Heart right ventricle (tissue), 16 donors: ENCODE measurements at regions not wholly inside any gene's neighbourhood (a gene's known extent, or its start where the extent isn't known, plus 50 kb on each side); places are given as distances from the start of the nearest gene placed in this dataset.

ENCODE experiments used
- ATAC-seq, 8 donors: fragments of 200-7000 bp; cut with Tn5 transposase; one replicate each; pipeline ENCODE4 v1.9.1; 2020; ENCODE audit warnings: mild to moderate bottlenecking in 8 of 8, moderate library complexity in 8 of 8, moderate number of reproducible peaks in 1 of 8
- DNase-seq, 2 donors: peaks; one replicate each; pipeline ENCODE4 v3.0.0-alpha.2; 2020
- H3K27ac ChIP-seq, 10 donors: fragments of 200-600 bp; sonication (generic) in 2 of 10; one replicate each; pipeline versions ENCODE4 v1.5.0 to v1.8.0; 2020 to 2022; ENCODE audit warnings: mild to moderate bottlenecking in 3 of 10
- H3K27me3 ChIP-seq, 7 donors: fragments of 200-600 bp; one replicate each; pipeline ENCODE4 v1.8.0; 2021 to 2022; ENCODE audit warnings: mild to moderate bottlenecking in 2 of 7
- H3K36me3 ChIP-seq, 9 donors: fragments of 200-600 bp; sonication (generic) in 1 of 9; one replicate each; pipeline versions ENCODE4 v1.5.0 to v1.8.0; 2020 to 2022; ENCODE audit warnings: mild to moderate bottlenecking in 2 of 9
- H3K4me1 ChIP-seq, 9 donors: fragments of 200-600 bp; sonication (generic) in 1 of 9; one replicate each; pipeline versions ENCODE4 v1.5.0 to v1.8.0; 2020 to 2022; ENCODE audit warnings: mild to moderate bottlenecking in 4 of 9
- H3K4me3 ChIP-seq, 10 donors: fragments of 200-600 bp; sonication (generic) in 2 of 10; one replicate each; pipeline versions ENCODE4 v1.5.0 to v1.8.0; 2020 to 2022; ENCODE audit warnings: mild to moderate bottlenecking in 7 of 10, moderate library complexity in 2 of 10
- H3K9me3 ChIP-seq, 11 donors: fragments of 200-600 bp in 10 of 11; sonication (generic) in 2 of 11; one replicate each; pipeline versions ENCODE4 v1.5.0 to v1.8.0; 2013 to 2022; ENCODE audit warnings: mild to moderate bottlenecking in 2 of 11, control low read depth in 1 of 11, moderate library complexity in 1 of 11
- CTCF ChIP-seq, 9 donors: fragments of 200-600 bp; sonication (generic) in 2 of 9; IDR thresholded peaks; one replicate each; pipeline versions ENCODE4 v1.5.0 to v1.8.0; 2021 to 2022; ENCODE audit warnings: antibody characterized with exemption in 9 of 9, mild to moderate bottlenecking in 5 of 9, moderate library complexity in 1 of 9
- WGBS, 2 donors: extraction: QIAGEN DNeasy Blood & Tissue Kit; methylation state at CpG; one replicate each; pipeline ENCODE4 v1.1.7; 2013; ENCODE audit warnings: inconsistent platforms in 1 of 2; 5-methylcytosine and 5-hydroxymethylcytosine counted together
- intact Hi-C, 10 donors: fragments of 100-400 bp; cut with DNase I; formaldehyde crosslinking; loops; one replicate each; pipeline versions ENCODE4 v1.11.1 to v1.14.2; 2022
- donor health status: Arrhythmogenic right ventricular cardiomyopathy.
- donor health status: ischemic (EF 13 %, LVEDD 7.1; RV severe dilation, severe dysfunction).
- donor health status: healthy with polysubstance abuse.
- donor health status: DM: no; HTN: yes; CAD: no.
- donor health status: DM: no; HTN: no; CAD: no.
- donor health status: ischemic (EF 25% LVEDD 6.9; RV normal size, moderate dysfunction).
- donor health status: ischemic (EF 25% LVEDD 5.7; RV mildly dilated, moderate dysfunction).
- donor health status: healthy.
- donor health status: DM: yes; HTN: yes; CAD: no.
- donor health status: Ischemic cardiomyopathy.
- donor health status: ischemic (EF 35%, LVEDD 5.7; RV mildly dilated, moderate dysfunction).
- donor health status: nonischemic (EF 11% LVEDD 7.7; RV severe dilation, severe dysfunction).
- donor health status: DM: yes; HTN: yes; CAD: no.
- donor health status: PGD.
- donor health status: ischemic (EF 29% LVEDD 5.4; RV normal size, mild dysfunction).
- donor health status: nonischemic (EF 23%, LVEDD 6.1; RV moderate dilation, normal function).

DNA sequence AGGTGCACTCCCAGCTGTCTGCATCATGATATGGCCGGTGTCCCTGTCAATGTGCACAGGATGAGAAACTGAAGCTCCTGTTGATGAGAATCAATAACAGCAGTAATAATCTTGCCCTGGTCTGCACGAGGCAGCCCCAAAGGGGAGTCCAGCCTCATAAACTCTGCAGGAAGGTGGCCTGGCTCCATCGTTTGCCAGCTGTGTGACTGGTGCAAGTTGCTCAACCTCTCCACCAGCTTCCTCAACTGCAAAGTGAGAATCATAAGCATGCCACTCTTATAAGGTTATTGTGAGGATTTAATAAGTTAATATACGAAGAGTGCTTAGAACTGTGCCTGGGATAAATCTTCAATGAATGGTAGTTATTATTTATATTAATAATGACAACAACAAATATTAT, 203.4 kb upstream of the HES1 start:
- Histone ChIP-seq H3K4me1 (peaks cover 0 to 12% (median 0%) of the 10 kb centered on the region in 9 donors), H3K27ac (no peak overlapping the region), H3K27me3 (peaks cover 0 to 6% (median 0%) of the 10 kb centered on the region in 7 donors), H3K4me3 (no peak overlapping the region), H3K9me3 (no peaks in the 10 kb centered on the region), H3K36me3 (no peaks in the 10 kb centered on the region)
- no peak for TF ChIP-seq CTCF (IDR thresholded peaks at IDR 0.05)
- intact Hi-C loops, result no loop called here
- WGBS, 2 donors, result 89 to 94% methylated on average over 4 of the region's 4 CpGs
- DNase-seq, result no peak
- no peak for ATAC-seq

- intact Hi-C loops, result no loop called here
- no peaks in the 10 kb centered on the region for H3K36me3 ChIP-seq
- DNase-seq, result no peak
- ATAC-seq, result no peak
- 86 to 100% methylated on average over 1 of the region's 1 CpG for WGBS, 2 donors
- TF ChIP-seq CTCF (IDR thresholded peaks at IDR 0.05), result no peak
- H3K4me3 ChIP-seq, result no peak overlapping the region
- H3K9me3 ChIP-seq, result no peaks in the 10 kb centered on the region
- no peak overlapping the region for H3K27ac ChIP-seq
- H3K27me3 ChIP-seq, result peaks cover 0 to 10% (median 0%) of the 10 kb centered on the region in 7 donors
- H3K4me1 ChIP-seq, result peaks cover 0 to 12% (median 0%) of the 10 kb centered on the region in 9 donors
Measured at GRCh38 chr3:193933451-193933850, 202.5 kb upstream of the HES1 start.

GRCh38 chr3:193935916-193936315, 200.0 kb upstream of the HES1 start:
- TF ChIP-seq CTCF (IDR thresholded peaks at IDR 0.05), result no peak
- H3K36me3 ChIP-seq, result no peaks in the 10 kb centered on the region
- H3K4me3 ChIP-seq, result no peak overlapping the region
- WGBS, 2 donors, result 96 to 98% methylated on average over 1 of the region's 1 CpG
- intact Hi-C loops, result no loop called here
- H3K9me3 ChIP-seq, result no peaks in the 10 kb centered on the region
- H3K27ac ChIP-seq, result no peak overlapping the region
- H3K27me3 ChIP-seq, result peaks cover 0 to 21% (median 2%) of the 10 kb centered on the region in 7 donors
- H3K4me1 ChIP-seq, result no peaks in the 10 kb centered on the region
- DNase-seq (no peak), ATAC-seq (no peak)

GRCh38 chr3:193938613-193939012, 197.3 kb upstream of the HES1 start:
- WGBS, 2 donors, result 86 to 90% methylated on average over 6 of the region's 6 CpGs
- H3K27me3 ChIP-seq, result peaks cover 0 to 27% (median 4%) of the 10 kb centered on the region in 7 donors
- TF ChIP-seq CTCF (IDR thresholded peaks at IDR 0.05), result no peak
- DNase-seq (no peak), ATAC-seq (no peak)
- no peaks in the 10 kb centered on the region for H3K9me3 ChIP-seq
- no peaks in the 10 kb centered on the region for H3K4me1 ChIP-seq
- H3K27ac ChIP-seq, result no peak overlapping the region
- H3K4me3 ChIP-seq, result no peak overlapping the region
- H3K36me3 ChIP-seq, result no peaks in the 10 kb centered on the region
- intact Hi-C loops, result no loop called here
